ENCODE measurements at regions not wholly inside any gene's neighbourhood (a gene's known extent, or its start where the extent isn't known, plus 50 kb on each side); places are given as distances from the start of the nearest gene placed in this dataset.

DNA sequence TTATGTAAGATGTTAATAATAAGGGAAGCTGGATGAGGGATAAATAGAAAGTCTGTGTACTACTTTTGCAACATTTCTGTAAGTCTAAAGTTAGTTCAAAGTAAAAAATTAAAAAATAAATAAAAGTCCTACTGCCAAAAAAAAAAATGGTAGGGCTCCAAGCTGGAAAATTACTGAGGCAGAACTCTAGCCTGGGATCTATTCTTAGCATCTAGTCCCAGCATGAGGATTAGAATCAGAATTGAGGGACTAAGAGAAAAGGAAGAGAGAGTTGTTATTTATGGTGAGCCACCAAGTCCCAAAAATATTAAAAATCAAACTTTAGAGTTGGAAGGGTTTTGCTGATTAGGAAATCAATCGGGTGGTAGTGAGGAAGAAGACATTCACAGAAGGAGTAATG, 110.3 kb downstream of the CYB561 start:
- TF ChIP-seq, protein P1, sequence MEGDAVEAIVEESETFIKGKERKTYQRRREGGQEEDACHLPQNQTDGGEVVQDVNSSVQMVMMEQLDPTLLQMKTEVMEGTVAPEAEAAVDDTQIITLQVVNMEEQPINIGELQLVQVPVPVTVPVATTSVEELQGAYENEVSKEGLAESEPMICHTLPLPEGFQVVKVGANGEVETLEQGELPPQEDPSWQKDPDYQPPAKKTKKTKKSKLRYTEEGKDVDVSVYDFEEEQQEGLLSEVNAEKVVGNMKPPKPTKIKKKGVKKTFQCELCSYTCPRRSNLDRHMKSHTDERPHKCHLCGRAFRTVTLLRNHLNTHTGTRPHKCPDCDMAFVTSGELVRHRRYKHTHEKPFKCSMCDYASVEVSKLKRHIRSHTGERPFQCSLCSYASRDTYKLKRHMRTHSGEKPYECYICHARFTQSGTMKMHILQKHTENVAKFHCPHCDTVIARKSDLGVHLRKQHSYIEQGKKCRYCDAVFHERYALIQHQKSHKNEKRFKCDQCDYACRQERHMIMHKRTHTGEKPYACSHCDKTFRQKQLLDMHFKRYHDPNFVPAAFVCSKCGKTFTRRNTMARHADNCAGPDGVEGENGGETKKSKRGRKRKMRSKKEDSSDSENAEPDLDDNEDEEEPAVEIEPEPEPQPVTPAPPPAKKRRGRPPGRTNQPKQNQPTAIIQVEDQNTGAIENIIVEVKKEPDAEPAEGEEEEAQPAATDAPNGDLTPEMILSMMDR (conservative IDR thresholded peaks at IDR 0.05; ENCODE audit: low read depth, low read length) = no peak
- TF ChIP-seq EZH2 (IDR thresholded peaks at IDR 0.05; ENCODE audit: low read length, unreplicated experiment) = no peak

Data from PC-3 (cell line).